GM19328 (cell line): ENCODE measurements at regions not wholly inside any gene's neighbourhood (a gene's known extent, or its start where the extent isn't known, plus 50 kb on each side); places are given as distances from the start of the nearest gene placed in this dataset.

Source experiments
- ATAC-seq: cut with Tn5 transposase; IDR thresholded peaks from one replicate; pipeline ENCODE4 v1.9.1; 2021; ENCODE audit warnings: mild to moderate bottlenecking, moderate library complexity; ENCODE audit not compliant: unreplicated experiment

- ATAC-seq: no peak
These were observed 218.3 kb downstream of the BRD1 start for GRCh38 chr22:49609207-49609876.

- ATAC-seq: no peak
These were observed 219.0 kb downstream of the BRD1 start for GRCh38 chr22:49608660-49609059.

- ATAC-seq: no peak
These were observed 219.4 kb downstream of the BRD1 start for GRCh38 chr22:49608228-49608627.

- no peak for ATAC-seq
These were observed 219.9 kb downstream of the BRD1 start for GRCh38 chr22:49607821-49608220.

GRCh38 chr22:49606562-49607290, 220.9 kb downstream of the BRD1 start:
- no peak for ATAC-seq

GRCh38 chr22:49604732-49605302, 222.9 kb downstream of the BRD1 start:
- ATAC-seq: no peak

- ATAC-seq: no peak
These were observed 224.7 kb downstream of the BRD1 start for GRCh38 chr22:49603016-49603415.

GRCh38 chr22:49602481-49602880, 225.2 kb downstream of the BRD1 start:
- no peak for ATAC-seq

GRCh38 chr22:49601614-49602321, 225.9 kb downstream of the BRD1 start:
- no peak for ATAC-seq

- ATAC-seq: no peak
These were observed 226.7 kb downstream of the BRD1 start for GRCh38 chr22:49600891-49601431.

GRCh38 chr22:49600468-49600867, 227.2 kb downstream of the BRD1 start:
- ATAC-seq: no peak

- ATAC-seq: no peak
These were observed 227.8 kb downstream of the BRD1 start for GRCh38 chr22:49599691-49600455.

- no peak for ATAC-seq
These were observed 228.6 kb downstream of the BRD1 start for GRCh38 chr22:49599039-49599438.

- no peak for ATAC-seq
These were observed 229.3 kb downstream of the BRD1 start for GRCh38 chr22:49598338-49598737.

GRCh38 chr22:49597428-49598039, 230.1 kb downstream of the BRD1 start:
- no peak for ATAC-seq

- no peak for ATAC-seq
These were observed 232.1 kb downstream of the BRD1 start for GRCh38 chr22:49595465-49596078.

- ATAC-seq: no peak
These were observed 233.6 kb downstream of the BRD1 start for GRCh38 chr22:49594078-49594477.

- no peak for ATAC-seq
These were observed 234.2 kb downstream of the BRD1 start for GRCh38 chr22:49593509-49593908.

GRCh38 chr22:49592780-49593501, 234.7 kb downstream of the BRD1 start:
- ATAC-seq: no peak
